ENCODE measurements at regions not wholly inside any gene's neighbourhood (a gene's known extent, or its start where the extent isn't known, plus 50 kb on each side); places are given as distances from the start of the nearest gene placed in this dataset.
"Not testable (repeated sequence)": the region's sequence is repeated elsewhere in the genome, so short reads cannot be mapped to it uniquely, and the experiment has no call there.

- no peak for DNase-seq
Observed at GRCh38 chr6:167547328-167547692, 222.4 kb downstream of the TTLL2 start.

GRCh38 chr6:167547751-167548150, 222.9 kb downstream of the TTLL2 start:
- DNase-seq: no peak

GRCh38 chr6:167548451-167548850, 223.6 kb downstream of the TTLL2 start:
- DNase-seq: no peak

GRCh38 chr6:167549213-167549612, 224.3 kb downstream of the TTLL2 start:
- DNase-seq: no peak

- DNase-seq: no peak
Observed at GRCh38 chr6:167550941-167551627, 226.2 kb downstream of the TTLL2 start.

- DNase-seq: no peak
Observed at GRCh38 chr6:167551628-167552257, 226.9 kb downstream of the TTLL2 start.

GRCh38 chr6:167552258-167552630, 227.4 kb downstream of the TTLL2 start:
- no peak for DNase-seq

- no peak for DNase-seq
Observed at GRCh38 chr6:167552961-167553735, 228.3 kb downstream of the TTLL2 start.

- no peak for DNase-seq
Observed at GRCh38 chr6:167553736-167554119, 228.8 kb downstream of the TTLL2 start.

GRCh38 chr6:167554854-167555253, 230.0 kb downstream of the TTLL2 start:
- DNase-seq: no peak

GRCh38 chr6:167555836-167556235, 230.9 kb downstream of the TTLL2 start:
- no peak for DNase-seq

GRCh38 chr6:167557675-167558074, 232.8 kb downstream of the TTLL2 start:
- DNase-seq: no peak

GRCh38 chr6:167558246-167559177, 233.6 kb downstream of the TTLL2 start:
- no peak for DNase-seq

GRCh38 chr6:167559675-167560479, 235.0 kb downstream of the TTLL2 start:
- no peak for DNase-seq

- no peak for DNase-seq
Observed at GRCh38 chr6:167560673-167561569, 236.0 kb downstream of the TTLL2 start.

- DNase-seq: not testable (repeated sequence)
Observed at GRCh38 chr6:167562862-167563261, 238.0 kb downstream of the TTLL2 start.

GRCh38 chr6:167564416-167565250, 239.7 kb downstream of the TTLL2 start:
- DNase-seq: no peak

- no peak for DNase-seq
Observed at GRCh38 chr6:167565388-167565787, 240.5 kb downstream of the TTLL2 start.
